Adipose tissue (tissue), 3 donors: ENCODE measurements at regions not wholly inside any gene's neighbourhood (a gene's known extent, or its start where the extent isn't known, plus 50 kb on each side); places are given as distances from the start of the nearest gene placed in this dataset.
"Not testable (repeated sequence)": the region's sequence is repeated elsewhere in the genome, so short reads cannot be mapped to it uniquely, and the experiment has no call there.

Source experiments
- H3K27ac ChIP-seq: one replicate; pipeline ENCODE4 v1.5.1; 2013; ENCODE audit warnings: low read depth, low read length
- WGBS, 3 donors: extraction: QIAGEN DNeasy Blood & Tissue Kit; methylation state at CpG; one replicate each; pipeline ENCODE4 v1.1.7; 2013; 5-methylcytosine and 5-hydroxymethylcytosine counted together
- donor health status: healthy with polysubstance abuse.
- donor health status: Bipolar disorder and iron deficiency.
- donor health status: healthy.

DNA sequence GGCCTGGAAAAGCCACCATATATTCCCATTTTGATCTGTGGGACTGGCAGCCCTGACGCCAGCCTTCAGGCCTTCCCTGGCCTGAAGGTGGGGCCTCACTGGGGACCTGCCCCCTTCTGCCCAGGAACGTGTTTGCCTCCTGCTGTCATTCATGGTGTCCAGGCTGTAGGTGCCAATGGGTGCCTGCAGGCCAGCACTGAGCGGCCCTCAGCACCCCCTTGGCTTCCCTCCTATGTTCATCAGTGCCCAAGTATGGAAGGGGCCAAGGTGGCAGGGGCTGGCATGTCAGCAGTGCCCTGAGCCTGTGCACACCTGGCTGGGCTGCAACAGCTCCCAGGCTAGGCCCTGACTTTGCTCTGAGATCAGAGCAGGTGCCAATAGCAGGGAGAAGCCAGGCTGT, 800.3 kb upstream of the RAB6C start:
- 87 to 92% (median 92%) methylated on average over 3 of the region's 3 CpGs for WGBS, 3 donors

GRCh38 chr2:129180124-129180716, 799.2 kb upstream of the RAB6C start:
- WGBS, 3 donors, result 70 to 73% (median 71%) methylated on average over 5 of the region's 5 CpGs
- no peak overlapping the region for H3K27ac ChIP-seq

More for the DNA sequence above, 800.3 kb upstream of the RAB6C start:
- no peak overlapping the region for H3K27ac ChIP-seq

- H3K27ac ChIP-seq, result no peak overlapping the region
- WGBS, 3 donors, result 78 to 82% (median 79%) methylated on average over 1 of the region's 1 CpG
These were observed 798.0 kb upstream of the RAB6C start for GRCh38 chr2:129181433-129181832.

DNA sequence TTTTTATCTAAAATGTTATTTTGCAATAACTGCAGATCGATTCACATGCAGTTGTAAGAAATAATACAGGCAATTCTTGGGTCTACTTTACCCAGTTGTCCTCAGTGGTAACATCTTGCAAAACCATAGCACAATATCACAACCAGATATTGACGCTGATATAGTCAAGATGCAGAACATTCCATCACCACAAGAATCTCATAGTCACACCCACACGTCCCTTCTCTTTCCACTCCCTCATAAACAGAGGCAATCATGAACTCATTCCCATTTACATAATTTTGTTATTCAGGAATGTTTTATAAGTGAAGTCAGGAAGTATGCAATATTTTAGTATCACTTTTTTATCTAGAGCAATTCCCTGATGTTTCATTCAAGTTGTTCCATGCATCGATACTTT, 797.5 kb upstream of the RAB6C start:
- H3K27ac ChIP-seq, result no peak overlapping the region
- 63 to 81% (median 66%) methylated on average over 4 of the region's 4 CpGs for WGBS, 3 donors

DNA sequence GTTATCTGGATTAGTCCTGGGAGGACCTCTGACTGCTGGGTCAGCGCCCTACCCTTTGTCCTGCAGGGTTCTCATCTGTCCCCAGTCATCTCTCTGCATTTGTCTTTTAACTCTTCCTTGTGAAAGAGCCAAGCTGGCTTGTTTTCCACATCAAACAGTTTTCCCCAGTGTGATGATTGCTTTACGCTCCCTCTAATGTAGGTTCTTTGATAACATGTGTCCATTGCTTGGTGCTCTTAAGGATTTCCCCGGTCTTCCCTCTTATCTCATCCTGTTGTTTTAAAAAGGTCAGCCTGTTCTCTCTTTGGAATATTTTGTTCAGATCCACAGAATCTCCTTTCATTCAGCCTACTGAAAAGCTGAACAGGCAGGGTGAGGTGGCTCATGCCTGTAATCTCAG, 792.1 kb upstream of the RAB6C start:
- H3K27ac ChIP-seq, result no peak overlapping the region
- 80 to 91% (median 82%) methylated on average over 3 of the region's 3 CpGs for WGBS, 3 donors

- H3K27ac ChIP-seq, result no peak overlapping the region
- WGBS, 3 donors, result 88 to 95% (median 92%) methylated on average over 9 of the region's 9 CpGs
These were observed 791.0 kb upstream of the RAB6C start for GRCh38 chr2:129188451-129188850.

- H3K27ac ChIP-seq, result no peak overlapping the region
- 82 to 87% (median 82%) methylated on average over 10 of the region's 10 CpGs for WGBS, 3 donors
These were observed 789.7 kb upstream of the RAB6C start for GRCh38 chr2:129189617-129190319.

DNA sequence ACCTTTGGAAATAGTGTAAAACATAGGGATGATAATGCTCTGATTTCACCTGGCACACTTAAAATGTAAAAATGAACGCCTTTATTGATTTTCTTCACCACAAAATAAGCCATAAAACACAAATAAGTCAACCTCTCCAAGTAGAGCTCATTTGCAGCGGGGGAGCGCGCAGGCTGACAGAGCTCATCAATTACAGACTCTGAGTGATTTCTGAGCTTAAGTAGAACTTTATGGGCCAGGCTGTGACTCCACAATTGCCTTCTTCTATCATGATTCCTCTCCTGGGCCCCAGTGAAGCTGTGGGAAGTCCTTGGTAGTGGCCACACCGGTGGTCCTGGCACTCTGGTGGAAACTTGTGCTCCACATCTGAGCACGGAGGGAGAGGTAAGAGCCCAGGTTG, 789.0 kb upstream of the RAB6C start:
- WGBS, 3 donors, result 84 to 93% (median 91%) methylated on average over 6 of the region's 6 CpGs

DNA sequence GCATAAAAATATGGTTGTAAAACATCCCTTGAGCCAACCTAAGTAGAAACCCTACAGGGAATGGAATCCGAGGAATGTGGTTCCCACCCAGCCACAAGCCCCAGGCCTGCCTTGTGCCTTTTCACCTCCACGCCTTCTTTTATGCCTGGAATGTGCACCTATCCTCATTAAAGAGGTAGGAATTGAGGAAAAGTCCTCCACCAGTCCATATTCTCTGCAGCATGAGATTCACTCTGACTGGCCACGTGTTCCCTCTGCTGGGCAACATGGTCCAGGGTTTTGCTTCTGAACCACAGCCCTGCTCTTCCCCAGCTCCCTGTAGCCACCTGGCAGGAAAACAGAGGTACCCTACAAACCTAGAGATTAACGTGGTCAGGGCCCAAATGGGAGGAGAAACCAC, 787.9 kb upstream of the RAB6C start:
- 73 to 81% (median 75%) methylated on average over 4 of the region's 4 CpGs for WGBS, 3 donors

More for the DNA sequence above, 789.0 kb upstream of the RAB6C start:
- no peak overlapping the region for H3K27ac ChIP-seq

GRCh38 chr2:129192117-129192516, 787.3 kb upstream of the RAB6C start:
- 92 to 95% (median 95%) methylated on average over 5 of the region's 5 CpGs for WGBS, 3 donors
- no peak overlapping the region for H3K27ac ChIP-seq

More for the DNA sequence above, 787.9 kb upstream of the RAB6C start:
- H3K27ac ChIP-seq, result no peak overlapping the region

GRCh38 chr2:129192841-129193253, 786.6 kb upstream of the RAB6C start:
- 32 to 84% (median 81%) methylated on average over 8 of the region's 8 CpGs for WGBS, 3 donors
- no peak overlapping the region for H3K27ac ChIP-seq

- WGBS, 3 donors, result 66 to 85% (median 67%) methylated on average over 4 of the region's 4 CpGs
- no peak overlapping the region for H3K27ac ChIP-seq
These were observed 785.5 kb upstream of the RAB6C start for GRCh38 chr2:129193961-129194360.

DNA sequence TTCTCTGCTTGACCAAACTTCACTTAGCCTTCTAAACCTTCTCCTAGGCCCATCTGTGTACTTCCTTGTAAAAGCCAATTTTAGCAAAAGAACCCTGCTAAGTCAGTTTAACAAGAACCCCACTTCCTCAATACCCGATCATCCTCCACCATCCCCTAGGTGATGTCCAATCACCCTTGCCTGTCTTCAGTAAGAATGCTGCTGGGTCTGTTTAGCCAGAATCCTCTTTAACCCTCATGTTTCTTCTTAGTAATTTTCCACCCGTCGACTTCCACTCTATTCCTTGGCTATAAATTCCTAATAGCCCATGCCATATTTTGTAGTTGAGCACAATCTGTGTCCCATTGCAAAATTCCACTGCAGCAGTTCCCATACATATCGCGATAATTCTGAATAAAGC, 780.0 kb upstream of the RAB6C start:
- 84 to 90% (median 89%) methylated on average over 5 of the region's 5 CpGs for WGBS, 3 donors

DNA sequence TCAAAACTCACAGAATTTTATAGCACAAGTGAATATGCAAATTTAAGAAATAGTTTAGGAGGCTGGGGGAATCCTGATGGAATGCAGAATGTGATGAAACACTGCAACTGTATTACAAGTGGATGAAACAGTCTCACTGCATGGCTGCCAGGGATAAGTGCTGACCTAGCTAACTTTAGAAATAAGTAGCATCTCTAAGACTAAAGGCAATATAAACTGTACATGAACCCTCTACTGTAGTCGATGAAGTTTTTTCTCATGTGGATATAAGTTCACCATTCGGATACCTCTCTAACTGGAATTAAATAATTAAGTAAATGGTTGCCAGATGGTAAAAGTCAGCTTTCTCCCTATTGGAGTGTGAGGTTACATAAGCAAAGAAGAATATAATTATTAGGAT, 777.8 kb upstream of the RAB6C start:
- 56 to 72% (median 65%) methylated on average over 2 of the region's 2 CpGs for WGBS, 3 donors

More for the DNA sequence above, 780.0 kb upstream of the RAB6C start:
- no peak overlapping the region for H3K27ac ChIP-seq

DNA sequence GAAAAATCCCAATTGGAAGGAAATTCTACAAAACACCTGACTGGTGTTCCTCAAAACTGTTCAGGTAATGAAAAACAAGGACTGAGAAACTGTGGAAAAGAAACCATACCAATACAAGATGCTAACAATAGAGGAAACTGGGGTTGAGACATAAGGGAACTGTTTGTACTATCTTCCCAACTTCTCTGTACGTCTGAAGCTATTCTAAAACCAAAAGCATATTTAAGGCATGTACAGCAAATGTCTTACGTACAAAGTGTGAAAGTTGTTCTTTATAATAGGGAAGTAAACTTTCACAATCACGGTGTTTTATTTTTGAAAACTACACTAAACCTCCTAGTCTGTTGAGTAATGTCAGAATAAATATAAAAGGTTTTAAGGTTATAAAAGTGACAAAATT, 776.1 kb upstream of the RAB6C start:
- no peak overlapping the region for H3K27ac ChIP-seq
- WGBS, 3 donors, result 41 to 70% (median 63%) methylated on average over 3 of the region's 3 CpGs

More for the DNA sequence above, 777.8 kb upstream of the RAB6C start:
- H3K27ac ChIP-seq, result no peak overlapping the region

- WGBS, 3 donors, result 89 to 100% (median 96%) methylated on average over 2 of the region's 2 CpGs
- not testable (repeated sequence) for H3K27ac ChIP-seq
These were observed 774.9 kb upstream of the RAB6C start for GRCh38 chr2:129204581-129204980.

GRCh38 chr2:129205176-129205575, 774.3 kb upstream of the RAB6C start:
- 18 to 42% (median 40%) methylated on average over 1 of the region's 1 CpG for WGBS, 3 donors

DNA sequence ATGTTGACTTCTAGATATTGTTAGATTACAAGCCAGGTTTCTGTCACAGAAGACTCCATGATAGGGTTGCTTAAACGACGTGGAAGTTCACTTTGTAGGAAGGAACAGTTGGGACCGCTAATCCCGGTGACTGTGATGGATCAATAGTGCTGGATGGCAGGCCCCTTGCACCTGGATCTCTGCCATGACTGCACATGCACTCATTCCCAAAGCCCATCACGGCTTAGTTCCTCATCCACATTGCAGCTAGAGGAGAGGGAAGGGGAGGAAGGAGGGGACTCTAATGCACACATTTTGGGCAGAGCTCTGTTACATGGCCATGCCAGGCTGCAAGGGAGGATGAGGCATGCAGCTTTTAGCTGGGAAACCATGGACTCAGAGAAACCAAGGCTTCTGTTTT, 773.7 kb upstream of the RAB6C start:
- H3K27ac ChIP-seq, result no peak overlapping the region
- 21 to 69% (median 62%) methylated on average over 5 of the region's 5 CpGs for WGBS, 3 donors

More at GRCh38 chr2:129205176-129205575, 774.3 kb upstream of the RAB6C start:
- no peak overlapping the region for H3K27ac ChIP-seq

DNA sequence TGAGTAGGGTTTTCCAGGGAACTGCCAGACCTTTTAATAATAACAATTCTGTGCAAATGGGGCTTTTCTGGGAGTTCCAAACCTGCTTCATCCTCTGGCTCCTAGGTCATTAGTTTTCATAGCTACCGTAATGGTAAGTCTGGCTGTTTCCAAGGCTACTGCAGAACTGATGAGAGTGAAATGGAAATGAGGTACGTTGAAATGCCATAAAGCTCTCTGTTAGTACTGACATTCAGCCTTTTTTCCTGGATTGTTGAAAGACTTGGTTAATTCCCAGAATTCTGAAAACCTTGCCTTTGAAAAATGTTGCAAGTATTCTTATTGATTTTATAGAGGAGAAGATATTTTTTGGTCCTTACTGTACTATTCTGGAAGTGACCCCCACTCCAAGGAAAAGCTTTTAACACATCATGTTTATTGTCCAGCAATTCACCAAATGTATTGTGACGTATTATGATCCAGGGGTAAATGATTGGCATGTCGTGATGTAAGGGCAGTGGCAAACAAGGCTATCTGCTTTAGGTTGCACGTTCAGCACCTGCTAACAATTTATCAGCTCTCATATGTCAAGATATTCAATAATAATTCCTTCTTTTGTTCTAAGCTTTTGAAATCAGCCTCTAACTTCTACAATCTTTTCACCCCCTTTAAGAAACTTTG, 767.0 kb upstream of the RAB6C start:
- WGBS, 3 donors, result 68 to 88% (median 87%) methylated on average over 5 of the region's 5 CpGs
- H3K27ac ChIP-seq, result no peak overlapping the region
